Femur (tissue), 1 donor: ENCODE measurements at regions not wholly inside any gene's neighbourhood (a gene's known extent, or its start where the extent isn't known, plus 50 kb on each side); places are given as distances from the start of the nearest gene placed in this dataset.

ENCODE experiments used
- DNase-seq: peaks from one replicate; pipeline ENCODE4 v3.0.0-alpha.2; 2017

- DNase-seq = no peak
These were observed 71.9 kb downstream of the OAT start for GRCh38 chr10:124346831-124347230.

- DNase-seq = no peak
These were observed 73.2 kb downstream of the OAT start for GRCh38 chr10:124345521-124345920.

DNA sequence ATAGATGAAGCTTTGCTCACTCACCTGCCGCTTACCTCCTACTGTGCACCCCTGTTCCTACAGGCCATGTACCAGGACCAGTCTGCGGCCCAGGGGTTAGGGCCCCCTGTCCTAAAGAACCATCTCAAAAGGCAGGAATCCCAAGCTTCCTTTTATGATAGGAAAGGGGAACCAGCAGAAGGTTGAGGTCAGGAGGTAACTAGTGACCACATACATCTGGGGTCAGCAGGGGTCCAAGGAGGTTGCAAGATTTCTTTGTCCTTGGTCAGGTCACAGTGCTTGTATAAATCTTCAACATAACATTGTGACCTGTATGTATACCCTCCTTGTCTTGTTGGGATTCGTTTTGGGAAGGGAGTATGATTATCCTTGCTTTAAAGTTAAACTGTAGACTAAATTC lies 73.8 kb downstream of the OAT start:
- DNase-seq = no peak

- no peak for DNase-seq
These were observed 74.5 kb downstream of the OAT start for GRCh38 chr10:124344266-124344590.

- no peak for DNase-seq
These were observed 75.1 kb downstream of the OAT start for GRCh38 chr10:124343351-124344265.

- no peak for DNase-seq
These were observed 75.9 kb downstream of the OAT start for GRCh38 chr10:124342821-124343170.

DNA sequence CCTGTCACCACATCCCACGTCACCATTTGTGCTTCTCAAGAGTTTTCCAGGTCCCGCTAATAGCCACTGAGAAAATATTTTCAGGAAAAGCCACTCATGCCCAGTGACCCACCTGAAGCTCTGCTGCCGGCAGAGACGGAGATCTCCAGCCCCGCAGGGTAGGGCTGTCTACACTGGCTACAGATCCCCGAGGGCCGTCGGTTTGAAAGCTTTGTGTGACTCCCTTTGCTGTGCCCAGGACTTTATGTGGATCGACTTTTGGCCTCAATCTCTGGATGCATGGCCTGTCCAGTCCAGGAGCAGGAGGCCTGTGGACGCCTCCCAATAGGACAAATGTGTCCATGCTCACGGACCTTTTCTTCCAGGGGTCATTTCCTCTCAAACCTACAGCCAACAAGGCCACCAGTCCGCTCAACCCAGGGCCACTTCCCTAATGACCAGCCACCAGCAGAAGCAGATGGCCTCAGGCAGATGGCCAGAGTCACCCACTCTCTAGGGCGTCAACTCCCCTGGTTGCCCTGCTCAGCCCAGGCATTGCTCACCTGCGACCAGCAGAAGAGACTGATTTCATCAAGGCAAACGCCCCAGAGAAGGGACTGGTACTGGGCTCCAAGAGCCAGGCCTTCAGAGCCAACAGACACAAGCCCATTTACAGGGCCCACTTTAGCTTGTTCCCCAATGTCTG lies 76.4 kb downstream of the OAT start:
- no peak for DNase-seq

GRCh38 chr10:124341768-124342135 lies 77.0 kb downstream of the OAT start:
- DNase-seq = no peak

GRCh38 chr10:124340033-124340760 lies 78.5 kb downstream of the OAT start:
- DNase-seq = peak; percentile 59

GRCh38 chr10:124339119-124340032 lies 79.3 kb downstream of the OAT start:
- DNase-seq = no peak

DNA sequence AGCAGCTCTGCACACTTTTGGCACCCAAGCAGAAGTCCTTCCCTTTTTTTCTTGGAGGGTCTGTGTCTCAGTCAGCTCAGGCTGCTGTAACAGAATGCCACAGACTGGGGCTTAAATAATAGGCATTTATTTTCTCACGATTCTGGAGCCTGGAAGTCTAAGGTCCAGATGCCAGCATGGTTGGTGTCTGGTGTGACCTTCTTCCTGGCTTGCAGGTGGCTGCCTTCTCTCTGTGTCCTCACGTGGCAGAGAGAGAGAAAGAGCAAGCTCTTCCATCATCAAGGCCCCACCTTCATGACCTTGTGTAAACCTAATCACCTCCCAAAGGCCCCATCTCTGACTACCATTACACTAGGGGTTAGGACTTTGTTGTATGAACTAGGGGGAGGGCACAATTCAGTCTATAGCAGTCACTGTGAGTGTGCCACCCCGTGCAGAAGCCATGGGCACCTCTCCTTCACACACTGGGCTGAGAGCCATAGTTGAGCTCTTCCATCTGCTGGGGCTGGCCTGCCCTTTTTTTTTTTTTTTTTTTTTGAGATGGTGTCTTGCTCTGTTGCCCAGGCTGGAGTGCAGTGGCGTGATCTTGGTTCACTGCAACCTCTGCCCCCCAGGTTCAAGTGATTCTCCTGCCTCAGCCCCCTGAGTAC lies 80.3 kb downstream of the OAT start:
- no peak for DNase-seq

GRCh38 chr10:124336186-124336585 lies 82.5 kb downstream of the OAT start:
- no peak for DNase-seq

DNA sequence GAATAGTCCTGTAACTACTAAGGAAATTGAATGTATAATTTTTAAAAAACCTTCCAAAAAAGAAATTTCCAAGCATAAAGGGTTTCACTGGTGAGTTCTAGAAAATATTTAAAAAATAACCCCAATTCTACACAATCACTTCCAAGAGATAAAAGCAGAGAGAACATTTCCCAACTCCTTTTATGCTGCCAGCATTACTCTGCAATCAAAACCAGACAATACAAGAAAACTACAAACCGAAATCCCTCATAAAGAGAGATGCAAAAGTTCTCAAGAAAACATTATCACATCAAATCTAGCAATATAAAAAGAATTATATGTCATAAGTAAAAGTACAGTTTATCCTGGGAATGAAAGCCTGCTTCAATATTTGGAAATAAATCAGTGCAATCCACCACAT lies 84.8 kb downstream of the OAT start:
- DNase-seq = no peak

- DNase-seq = no peak
These were observed 86.3 kb downstream of the OAT start for GRCh38 chr10:124332426-124332825.

DNA sequence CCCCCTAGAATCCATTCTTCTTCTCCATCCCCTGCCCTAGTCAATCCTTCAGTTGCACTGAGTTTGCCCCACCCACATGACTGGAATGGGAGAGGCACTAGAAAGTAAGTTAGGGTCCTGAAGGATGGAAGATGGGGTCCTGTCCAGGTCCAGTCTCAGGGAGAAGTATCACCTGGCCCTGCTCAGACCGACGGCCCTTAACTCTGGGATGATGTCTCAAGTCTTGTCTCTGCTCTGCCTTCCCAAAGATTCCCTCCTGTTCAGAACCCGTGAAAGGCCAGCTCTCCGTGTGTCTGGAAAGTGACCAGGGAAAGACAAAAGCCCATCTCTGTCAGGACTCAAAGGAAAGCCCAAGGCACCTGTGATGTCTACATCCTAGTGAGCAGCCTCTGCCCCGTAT lies 88.8 kb downstream of the OAT start:
- DNase-seq = no peak

DNA sequence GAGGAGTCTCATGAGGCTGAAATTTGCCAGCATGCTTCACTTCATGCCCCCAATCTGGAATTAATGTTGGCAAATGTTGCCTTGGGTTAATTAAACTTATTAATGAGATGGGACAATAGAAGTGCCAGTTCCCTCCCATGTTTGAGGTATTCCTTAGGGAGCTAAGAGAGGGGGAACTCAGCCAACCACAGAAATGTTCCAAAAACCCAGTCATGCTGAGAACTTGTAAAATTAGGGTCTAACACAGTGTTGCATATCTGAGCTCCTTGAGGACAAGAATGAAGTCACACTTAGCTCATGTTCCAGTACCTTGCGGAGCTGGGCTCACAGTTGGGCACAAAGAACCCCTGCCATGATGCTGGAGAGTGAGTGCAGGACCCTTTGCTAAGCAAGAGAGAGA lies 89.4 kb downstream of the OAT start:
- DNase-seq = no peak

DNA sequence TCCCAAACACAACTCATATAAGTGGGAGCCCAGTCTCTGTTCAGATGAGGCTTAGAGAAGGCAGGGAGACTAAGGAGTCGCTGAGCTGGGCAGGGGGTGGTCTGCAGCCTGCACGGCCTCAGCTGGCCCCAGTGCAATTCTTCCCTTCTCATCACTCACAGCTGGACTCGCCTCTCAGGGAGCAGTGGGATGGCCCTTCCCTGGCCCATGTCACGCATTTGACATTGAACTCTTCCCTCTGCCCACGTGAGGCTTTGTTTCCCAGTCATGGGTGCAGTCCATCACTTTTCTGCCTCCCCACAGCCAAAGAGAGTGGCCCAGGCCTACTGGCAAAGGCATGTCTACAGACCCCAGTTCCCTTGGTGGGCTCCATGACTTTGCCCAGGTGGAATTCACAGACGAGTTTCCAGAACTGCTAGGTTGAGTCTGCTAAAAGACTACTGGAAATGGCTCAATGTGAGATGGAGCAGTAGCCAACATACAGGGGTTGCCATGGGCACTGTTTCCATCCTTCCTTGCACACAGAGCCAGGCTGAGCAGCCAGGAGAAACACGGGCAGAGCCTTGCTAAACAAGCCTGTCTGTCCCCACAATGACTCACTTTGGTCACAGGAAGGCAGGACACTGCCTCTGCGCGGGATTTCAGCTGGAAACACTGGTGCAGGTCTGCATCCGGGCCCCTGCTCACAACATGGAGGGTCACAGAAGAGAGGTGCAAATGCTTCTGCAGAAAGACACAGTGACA lies 90.1 kb downstream of the OAT start:
- DNase-seq = peak; percentile 53

- no peak for DNase-seq
These were observed 92.6 kb downstream of the OAT start for GRCh38 chr10:124325998-124326636.

- no peak for DNase-seq
These were observed 93.1 kb downstream of the OAT start for GRCh38 chr10:124325633-124325914.

DNA sequence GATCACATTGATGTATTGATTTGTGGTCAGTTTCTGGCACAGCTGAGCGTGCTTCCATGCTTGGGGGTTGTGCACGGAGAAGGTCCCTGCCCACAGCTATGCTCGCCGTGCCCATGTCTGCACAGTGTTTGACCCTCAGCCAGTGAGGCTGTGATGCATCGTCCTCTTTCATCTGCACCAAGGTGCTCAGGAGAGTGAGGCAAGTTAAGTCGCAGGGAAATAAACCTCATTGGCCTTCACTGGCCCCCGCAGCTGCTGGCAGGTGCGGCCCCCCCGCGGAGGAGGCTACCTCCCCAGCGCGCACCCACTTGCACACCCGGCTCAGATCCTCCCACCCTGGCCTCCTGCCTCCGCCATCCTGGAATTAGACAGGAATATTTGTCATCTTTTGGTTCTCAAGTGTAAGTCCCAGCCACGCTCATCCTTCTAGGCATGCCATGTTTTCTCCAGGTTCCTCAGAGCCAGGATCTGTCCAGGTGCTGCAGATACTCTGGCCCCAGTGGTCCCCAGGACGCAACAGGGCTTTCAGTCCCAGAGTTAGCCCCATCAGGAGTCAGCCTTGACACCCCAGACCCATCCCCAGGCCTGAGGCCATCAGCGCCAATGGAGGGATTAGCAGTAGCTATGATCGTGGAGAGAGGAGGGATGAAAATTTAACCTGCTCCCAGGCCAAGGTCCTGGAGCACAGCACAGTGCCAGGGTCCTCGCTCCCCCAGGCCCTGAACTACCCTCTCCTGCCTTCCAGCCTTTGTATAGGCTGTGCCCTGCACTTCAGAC lies 93.7 kb downstream of the OAT start:
- DNase-seq = no peak
